Nephron progenitor cell (in vitro differentiated cells): ENCODE measurements at regions not wholly inside any gene's neighbourhood (a gene's known extent, or its start where the extent isn't known, plus 50 kb on each side); places are given as distances from the start of the nearest gene placed in this dataset.

Experiments used
- DNase-seq: peaks from one replicate; pipeline ENCODE4 v3.0.0; 2021
- H3K27ac Mint-ChIP-seq: 2 replicates; pipeline ENCODE4 v1.8.0; 2021; ENCODE audit warnings: mild to moderate bottlenecking, moderate library complexity, mixed read lengths
- H3K27me3 Mint-ChIP-seq: 2 replicates; pipeline ENCODE4 v1.8.0; 2021; ENCODE audit warnings: mild to moderate bottlenecking, low read depth, mixed read lengths; ENCODE audit not compliant: poor library complexity
- H3K36me3 Mint-ChIP-seq: 2 replicates; pipeline ENCODE4 v1.8.0; 2021; ENCODE audit warnings: low read depth, mixed read lengths
- H3K4me1 Mint-ChIP-seq: 2 replicates; pipeline ENCODE4 v1.8.0; 2021; ENCODE audit warnings: mixed read lengths
- H3K4me3 Mint-ChIP-seq: 2 replicates; pipeline ENCODE4 v1.8.0; 2021; ENCODE audit warnings: mild to moderate bottlenecking, moderate library complexity, mixed read lengths
- H3K9me3 Mint-ChIP-seq: 2 replicates; pipeline ENCODE4 v1.8.0; 2021; ENCODE audit warnings: mild to moderate bottlenecking, moderate library complexity, mixed read lengths
- CTCF ChIP-seq: fragments of 200-600 bp; sonication (generic); IDR thresholded peaks from 2 replicates; pipeline ENCODE4 v1.5.0; 2021; ENCODE audit warnings: antibody characterized with exemption

- no peak for DNase-seq
- H3K4me1 Mint-ChIP-seq: no peaks in the 10 kb centered on the region
- H3K36me3 Mint-ChIP-seq: no peaks in the 10 kb centered on the region
- H3K27me3 Mint-ChIP-seq: no peaks in the 10 kb centered on the region
- H3K27ac Mint-ChIP-seq: no peak overlapping the region
- peaks cover 7% of the 10 kb centered on the region for H3K9me3 Mint-ChIP-seq
- H3K4me3 Mint-ChIP-seq: no peak overlapping the region
- no peak for TF ChIP-seq CTCF
Measured at GRCh38 chr12:87283111-87283510, 746.1 kb downstream of the C12orf50 start.

GRCh38 chr12:87280893-87281292 lies 748.3 kb downstream of the C12orf50 start:
- H3K4me3 Mint-ChIP-seq: no peak overlapping the region

GRCh38 chr12:87280356-87280755 lies 748.8 kb downstream of the C12orf50 start:
- no peaks in the 10 kb centered on the region for H3K27me3 Mint-ChIP-seq
- peaks cover 4% of the 10 kb centered on the region for H3K9me3 Mint-ChIP-seq
- no peaks in the 10 kb centered on the region for H3K36me3 Mint-ChIP-seq
- no peak for TF ChIP-seq CTCF
- DNase-seq: no peak
- H3K4me1 Mint-ChIP-seq: no peaks in the 10 kb centered on the region
- H3K4me3 Mint-ChIP-seq: no peak overlapping the region
- no peak overlapping the region for H3K27ac Mint-ChIP-seq

More at GRCh38 chr12:87280893-87281292, 748.3 kb downstream of the C12orf50 start:
- Mint-ChIP-seq H3K27ac (no peak overlapping the region), H3K4me1 (no peaks in the 10 kb centered on the region), H3K9me3 (peaks cover 7% of the 10 kb centered on the region), H3K36me3 (no peaks in the 10 kb centered on the region), H3K27me3 (no peaks in the 10 kb centered on the region)
- no peak for DNase-seq
- TF ChIP-seq CTCF: no peak

GRCh38 chr12:87274594-87275245 lies 754.5 kb downstream of the C12orf50 start:
- Mint-ChIP-seq H3K4me3 (no peak overlapping the region), H3K36me3 (no peaks in the 10 kb centered on the region), H3K27ac (no peak overlapping the region), H3K27me3 (no peaks in the 10 kb centered on the region), H3K9me3 (no peaks in the 10 kb centered on the region), H3K4me1 (peaks cover 6% of the 10 kb centered on the region)
- DNase-seq: peak; percentile 5
- TF ChIP-seq CTCF: peak; percentile 73

GRCh38 chr12:87272851-87273250 lies 756.4 kb downstream of the C12orf50 start:
- DNase-seq: no peak
- Mint-ChIP-seq H3K36me3 (no peaks in the 10 kb centered on the region), H3K9me3 (no peaks in the 10 kb centered on the region), H3K27ac (no peak overlapping the region), H3K4me1 (peaks cover 6% of the 10 kb centered on the region), H3K27me3 (no peaks in the 10 kb centered on the region), H3K4me3 (no peak overlapping the region)
- no peak for TF ChIP-seq CTCF

GRCh38 chr12:87270919-87271318 lies 758.3 kb downstream of the C12orf50 start:
- peaks cover 6% of the 10 kb centered on the region for H3K4me1 Mint-ChIP-seq
- H3K27me3 Mint-ChIP-seq: no peaks in the 10 kb centered on the region
- DNase-seq: no peak
- no peak overlapping the region for H3K27ac Mint-ChIP-seq
- H3K36me3 Mint-ChIP-seq: no peaks in the 10 kb centered on the region
- H3K4me3 Mint-ChIP-seq: no peak overlapping the region
- no peaks in the 10 kb centered on the region for H3K9me3 Mint-ChIP-seq
- TF ChIP-seq CTCF: no peak
